ENCODE measurements at regions not wholly inside any gene's neighbourhood (a gene's known extent, or its start where the extent isn't known, plus 50 kb on each side); places are given as distances from the start of the nearest gene placed in this dataset.

GRCh38 chr5:158309088-158309807 is 450.3 kb upstream of the CLINT1 start:
- Mint-ChIP-seq H3K27ac (ENCODE audit: unreplicated experiment) (no peak overlapping the region), H3K27me3 (ENCODE audit: unreplicated experiment) (no peaks in the 10 kb centered on the region), H3K4me1 (ENCODE audit: low read depth, unreplicated experiment) (peaks cover 2% of the 10 kb centered on the region), H3K4me3 (ENCODE audit: unreplicated experiment) (no peak overlapping the region), H3K9me3 (ENCODE audit: unreplicated experiment) (peaks cover 1% of the 10 kb centered on the region), H3K36me3 (ENCODE audit: unreplicated experiment) (no peaks in the 10 kb centered on the region)
- DNase-seq = no peak
- TF ChIP-seq, protein P1, sequence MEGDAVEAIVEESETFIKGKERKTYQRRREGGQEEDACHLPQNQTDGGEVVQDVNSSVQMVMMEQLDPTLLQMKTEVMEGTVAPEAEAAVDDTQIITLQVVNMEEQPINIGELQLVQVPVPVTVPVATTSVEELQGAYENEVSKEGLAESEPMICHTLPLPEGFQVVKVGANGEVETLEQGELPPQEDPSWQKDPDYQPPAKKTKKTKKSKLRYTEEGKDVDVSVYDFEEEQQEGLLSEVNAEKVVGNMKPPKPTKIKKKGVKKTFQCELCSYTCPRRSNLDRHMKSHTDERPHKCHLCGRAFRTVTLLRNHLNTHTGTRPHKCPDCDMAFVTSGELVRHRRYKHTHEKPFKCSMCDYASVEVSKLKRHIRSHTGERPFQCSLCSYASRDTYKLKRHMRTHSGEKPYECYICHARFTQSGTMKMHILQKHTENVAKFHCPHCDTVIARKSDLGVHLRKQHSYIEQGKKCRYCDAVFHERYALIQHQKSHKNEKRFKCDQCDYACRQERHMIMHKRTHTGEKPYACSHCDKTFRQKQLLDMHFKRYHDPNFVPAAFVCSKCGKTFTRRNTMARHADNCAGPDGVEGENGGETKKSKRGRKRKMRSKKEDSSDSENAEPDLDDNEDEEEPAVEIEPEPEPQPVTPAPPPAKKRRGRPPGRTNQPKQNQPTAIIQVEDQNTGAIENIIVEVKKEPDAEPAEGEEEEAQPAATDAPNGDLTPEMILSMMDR (IDR thresholded peaks at IDR 0.05; ENCODE audit: partially characterized antibody, unreplicated experiment) = no peak

GRCh38 chr5:158308429-158309025 is 449.6 kb upstream of the CLINT1 start:
- Mint-ChIP-seq H3K4me1 (ENCODE audit: low read depth, unreplicated experiment) (peaks cover 2% of the 10 kb centered on the region), H3K27me3 (ENCODE audit: unreplicated experiment) (no peaks in the 10 kb centered on the region), H3K27ac (ENCODE audit: unreplicated experiment) (no peak overlapping the region), H3K4me3 (ENCODE audit: unreplicated experiment) (no peak overlapping the region), H3K36me3 (ENCODE audit: unreplicated experiment) (no peaks in the 10 kb centered on the region), H3K9me3 (ENCODE audit: unreplicated experiment) (peaks cover 1% of the 10 kb centered on the region)
- no peak for DNase-seq
- TF ChIP-seq, protein P1 (IDR thresholded peaks at IDR 0.05; ENCODE audit: partially characterized antibody, unreplicated experiment) = no peak

DNA sequence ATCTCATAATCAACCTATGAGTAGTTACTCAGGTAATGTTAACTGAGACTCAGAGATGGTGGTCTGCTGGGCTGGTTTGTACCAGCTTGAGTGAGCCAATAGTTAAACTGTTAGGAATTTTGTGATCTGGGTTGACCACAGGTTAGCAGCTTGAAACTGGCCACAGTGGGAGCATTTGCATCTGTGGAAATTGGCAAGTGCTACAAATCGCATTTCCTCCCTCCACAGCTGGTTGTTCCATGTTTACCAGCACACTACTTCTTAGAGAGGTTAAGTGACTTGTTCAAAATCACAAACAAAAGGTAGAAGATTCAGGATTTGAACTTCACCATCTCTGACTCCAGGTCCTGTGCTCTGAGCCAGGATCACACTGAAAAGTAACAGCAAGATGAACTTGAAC is 446.9 kb upstream of the CLINT1 start:
- Mint-ChIP-seq H3K27ac (ENCODE audit: unreplicated experiment) (no peak overlapping the region), H3K4me1 (ENCODE audit: low read depth, unreplicated experiment) (no peaks in the 10 kb centered on the region), H3K4me3 (ENCODE audit: unreplicated experiment) (no peak overlapping the region), H3K9me3 (ENCODE audit: unreplicated experiment) (peaks cover 2% of the 10 kb centered on the region), H3K36me3 (ENCODE audit: unreplicated experiment) (no peaks in the 10 kb centered on the region), H3K27me3 (ENCODE audit: unreplicated experiment) (no peaks in the 10 kb centered on the region)
- TF ChIP-seq, protein P1 (IDR thresholded peaks at IDR 0.05; ENCODE audit: partially characterized antibody, unreplicated experiment) = no peak
- no peak for DNase-seq

DNA sequence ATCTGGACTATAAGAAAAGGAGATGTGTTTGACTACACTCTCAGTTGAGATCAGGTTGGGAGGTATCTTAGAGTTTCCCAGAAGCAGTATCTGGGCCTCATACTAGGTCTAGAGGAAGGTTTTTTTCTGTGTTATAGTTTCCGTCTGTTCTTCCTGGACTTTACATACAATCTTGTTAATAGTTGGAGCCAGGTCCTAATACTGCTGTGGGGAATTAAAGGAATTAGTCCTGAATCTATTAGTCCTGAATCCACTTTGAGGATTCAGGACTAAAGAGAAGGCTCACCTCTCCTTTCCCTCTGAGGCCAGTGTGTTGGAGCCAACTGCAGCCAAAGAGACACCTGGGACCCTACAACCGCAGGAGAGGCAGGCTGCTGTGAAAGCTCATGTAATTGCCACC is 445.7 kb upstream of the CLINT1 start:
- Mint-ChIP-seq H3K4me1 (ENCODE audit: low read depth, unreplicated experiment) (peaks cover 9% of the 10 kb centered on the region), H3K36me3 (ENCODE audit: unreplicated experiment) (no peaks in the 10 kb centered on the region), H3K27me3 (ENCODE audit: unreplicated experiment) (no peaks in the 10 kb centered on the region), H3K9me3 (ENCODE audit: unreplicated experiment) (peaks cover 2% of the 10 kb centered on the region), H3K27ac (ENCODE audit: unreplicated experiment) (no peak overlapping the region), H3K4me3 (ENCODE audit: unreplicated experiment) (no peak overlapping the region)
- DNase-seq = no peak
- TF ChIP-seq, protein P1 (IDR thresholded peaks at IDR 0.05; ENCODE audit: partially characterized antibody, unreplicated experiment) = no peak

GRCh38 chr5:158303883-158304282 is 444.9 kb upstream of the CLINT1 start:
- TF ChIP-seq, protein P1 (IDR thresholded peaks at IDR 0.05; ENCODE audit: partially characterized antibody, unreplicated experiment) = no peak
- peaks cover 10% of the 10 kb centered on the region for H3K4me1 Mint-ChIP-seq (ENCODE audit: low read depth, unreplicated experiment)

More at GRCh38 chr5:158303883-158304282, 444.9 kb upstream of the CLINT1 start:
- Mint-ChIP-seq H3K36me3 (ENCODE audit: unreplicated experiment) (no peaks in the 10 kb centered on the region), H3K27ac (ENCODE audit: unreplicated experiment) (no peak overlapping the region), H3K4me3 (ENCODE audit: unreplicated experiment) (no peak overlapping the region), H3K27me3 (ENCODE audit: unreplicated experiment) (no peaks in the 10 kb centered on the region), H3K9me3 (ENCODE audit: unreplicated experiment) (peaks cover 1% of the 10 kb centered on the region)
- DNase-seq = no peak

Data from glutamatergic neuron (in vitro differentiated cells).